HG03442 (cell line): ENCODE measurements at regions not wholly inside any gene's neighbourhood (a gene's known extent, or its start where the extent isn't known, plus 50 kb on each side); places are given as distances from the start of the nearest gene placed in this dataset.

ENCODE experiments used
- ATAC-seq: cut with Tn5 transposase; IDR thresholded peaks from one replicate; pipeline ENCODE4 v1.9.1; 2021; ENCODE audit warnings: mild to moderate bottlenecking, moderate library complexity; ENCODE audit not compliant: unreplicated experiment

DNA sequence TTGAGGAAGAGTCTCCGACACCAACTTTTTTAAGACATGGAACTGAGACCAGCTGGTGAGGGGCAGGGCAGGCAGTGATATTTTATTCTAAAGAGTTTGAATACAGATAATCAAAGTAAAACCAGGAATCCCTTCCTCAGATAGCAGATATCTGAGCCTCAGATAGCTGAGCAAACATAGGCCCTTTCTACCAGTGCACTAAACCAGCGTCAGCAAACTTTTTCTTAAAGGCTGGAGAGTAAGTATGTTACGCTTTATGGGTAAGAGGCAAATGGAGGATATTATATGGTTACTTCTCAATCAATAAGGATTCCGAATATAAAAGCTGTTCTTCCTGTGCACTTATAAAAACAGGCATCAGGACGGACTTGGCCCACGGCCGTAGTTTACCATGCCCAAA, 73.9 kb downstream of the WNT5A start:
- ATAC-seq: no peak

DNA sequence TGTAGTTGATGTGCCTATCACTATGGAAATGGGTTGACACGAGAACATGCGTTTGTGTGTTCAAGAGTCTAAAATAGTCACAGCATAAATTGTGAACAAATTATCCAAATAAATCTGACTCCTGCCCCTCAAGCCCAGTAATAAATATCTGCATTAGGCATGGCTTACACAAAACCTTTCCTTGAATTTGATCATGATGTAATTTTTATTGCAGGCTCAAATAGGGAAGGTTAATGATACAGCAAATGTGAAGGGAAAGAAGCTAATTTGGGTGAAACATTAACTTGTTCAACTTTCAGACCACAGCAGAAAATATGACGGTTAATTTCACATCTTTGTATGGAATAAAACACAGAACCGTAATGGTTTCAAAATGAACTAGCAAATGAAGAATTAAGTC, 74.6 kb downstream of the WNT5A start:
- no peak for ATAC-seq

DNA sequence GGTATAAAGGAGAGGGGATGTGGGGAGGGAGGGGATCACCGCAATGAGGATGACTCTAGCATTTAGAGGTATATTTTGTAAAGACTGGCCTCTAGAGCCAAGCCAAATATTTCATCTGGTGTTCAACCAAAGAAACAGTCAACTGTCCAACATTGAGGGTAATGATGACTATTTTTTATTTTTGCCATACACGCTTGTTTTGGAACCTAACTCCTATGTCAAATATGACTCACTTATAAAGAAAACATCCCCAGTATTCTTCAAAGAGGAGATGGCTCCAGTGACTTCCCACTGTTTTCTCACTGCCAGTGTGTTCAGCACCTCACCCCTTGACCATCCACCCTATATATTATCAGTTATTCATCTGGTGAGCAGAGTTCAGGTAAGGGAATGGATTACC, 77.3 kb downstream of the WNT5A start:
- ATAC-seq: no peak

DNA sequence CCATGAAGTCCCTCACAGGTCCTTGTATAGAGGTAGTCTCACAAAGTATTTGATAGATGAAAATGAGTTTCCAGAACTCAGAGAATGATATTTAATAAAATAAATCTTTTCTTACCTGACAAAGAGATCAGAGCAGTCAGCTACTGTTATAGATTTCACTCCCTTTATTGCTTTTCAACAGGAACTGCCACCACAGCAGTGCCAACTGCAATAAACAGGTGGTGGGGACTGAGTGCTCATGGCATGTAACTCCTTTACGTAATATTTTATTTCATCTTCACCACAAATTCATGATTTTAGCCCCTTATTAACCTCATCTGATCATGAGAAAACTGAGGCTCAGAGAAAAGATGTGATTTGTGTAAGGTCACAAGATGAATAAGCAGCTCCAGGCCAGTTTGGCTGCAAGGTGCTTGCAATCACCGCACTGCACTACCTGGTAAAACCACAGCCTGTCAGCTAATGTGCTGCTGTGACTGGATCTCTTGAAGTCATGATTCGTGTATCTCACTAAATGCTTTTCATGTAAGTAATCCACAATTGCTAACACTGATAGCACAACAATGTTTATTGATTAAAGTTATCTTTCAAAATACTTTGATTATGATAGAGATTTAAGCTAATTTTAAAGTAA, 78.8 kb downstream of the WNT5A start:
- ATAC-seq: no peak

DNA sequence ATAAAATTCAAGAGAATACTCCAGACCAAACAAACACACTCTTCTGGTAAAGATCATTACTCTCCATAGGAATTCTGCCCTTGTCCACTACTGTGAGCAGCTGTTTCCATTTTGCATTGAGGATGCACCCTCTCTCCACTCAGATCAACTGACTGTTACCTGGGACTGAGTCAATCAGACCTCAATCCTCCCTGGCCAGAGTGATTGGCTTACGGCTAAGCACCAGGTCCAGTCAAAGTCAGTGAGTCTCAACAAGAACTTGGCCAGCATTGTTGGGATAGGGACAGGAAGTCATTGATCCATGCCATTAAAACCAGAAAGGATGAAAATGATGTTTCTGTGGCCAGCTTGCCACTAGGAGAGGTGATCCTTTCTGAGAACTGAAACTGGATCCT, 79.7 kb downstream of the WNT5A start:
- ATAC-seq: no peak

DNA sequence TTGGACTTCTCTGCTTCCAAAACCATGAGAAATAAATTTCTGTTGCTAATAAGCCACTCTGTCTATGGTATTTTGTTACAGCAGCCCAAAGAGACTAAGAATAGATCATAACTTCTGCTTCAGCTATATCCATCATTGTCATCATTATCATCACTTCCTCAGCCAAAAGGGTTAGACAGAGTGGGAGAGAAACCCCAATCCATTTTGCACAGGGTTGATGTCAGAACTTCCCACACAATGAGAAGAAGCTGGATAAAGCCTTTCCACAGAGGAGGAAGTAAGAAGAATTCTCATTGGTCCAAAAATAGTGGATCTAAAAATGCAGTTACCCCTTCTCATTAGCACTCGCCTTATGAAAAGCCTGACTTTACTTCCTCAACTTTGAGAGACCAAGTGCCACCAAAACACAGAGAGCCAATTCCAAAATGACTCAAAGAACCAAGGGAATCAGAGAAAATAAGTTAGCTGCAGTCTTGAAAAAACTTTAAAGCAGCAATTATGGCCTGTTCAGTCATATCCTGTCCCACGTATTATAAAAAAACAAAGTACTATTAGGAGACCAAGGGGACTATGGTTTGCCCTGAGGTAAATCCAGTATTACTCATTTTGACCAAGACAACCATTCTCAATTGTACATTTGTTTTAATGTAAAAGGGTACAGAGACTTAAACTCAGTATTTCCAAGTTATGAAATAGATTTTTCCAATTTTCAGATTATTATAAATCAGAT, 80.2 kb downstream of the WNT5A start:
- ATAC-seq: no peak

DNA sequence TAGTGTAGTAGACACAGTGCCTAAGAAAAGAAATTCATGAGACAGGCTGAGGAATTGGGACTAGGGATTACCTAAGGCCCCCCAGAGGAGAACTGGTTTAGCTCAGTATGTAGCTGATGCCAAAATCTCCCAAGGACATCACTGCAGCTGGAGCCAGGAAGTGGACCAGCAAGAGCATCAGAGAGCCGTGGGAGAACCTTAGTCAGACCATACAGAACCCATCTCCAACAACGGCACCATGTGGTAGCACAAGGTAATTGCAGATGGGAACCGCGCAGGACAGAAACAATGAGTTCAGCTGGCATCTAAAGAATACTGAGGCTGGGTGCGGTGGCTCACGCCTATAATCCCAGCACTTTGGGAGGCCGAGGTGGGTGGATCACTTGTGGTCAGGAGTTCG, 81.7 kb downstream of the WNT5A start:
- ATAC-seq: no peak

DNA sequence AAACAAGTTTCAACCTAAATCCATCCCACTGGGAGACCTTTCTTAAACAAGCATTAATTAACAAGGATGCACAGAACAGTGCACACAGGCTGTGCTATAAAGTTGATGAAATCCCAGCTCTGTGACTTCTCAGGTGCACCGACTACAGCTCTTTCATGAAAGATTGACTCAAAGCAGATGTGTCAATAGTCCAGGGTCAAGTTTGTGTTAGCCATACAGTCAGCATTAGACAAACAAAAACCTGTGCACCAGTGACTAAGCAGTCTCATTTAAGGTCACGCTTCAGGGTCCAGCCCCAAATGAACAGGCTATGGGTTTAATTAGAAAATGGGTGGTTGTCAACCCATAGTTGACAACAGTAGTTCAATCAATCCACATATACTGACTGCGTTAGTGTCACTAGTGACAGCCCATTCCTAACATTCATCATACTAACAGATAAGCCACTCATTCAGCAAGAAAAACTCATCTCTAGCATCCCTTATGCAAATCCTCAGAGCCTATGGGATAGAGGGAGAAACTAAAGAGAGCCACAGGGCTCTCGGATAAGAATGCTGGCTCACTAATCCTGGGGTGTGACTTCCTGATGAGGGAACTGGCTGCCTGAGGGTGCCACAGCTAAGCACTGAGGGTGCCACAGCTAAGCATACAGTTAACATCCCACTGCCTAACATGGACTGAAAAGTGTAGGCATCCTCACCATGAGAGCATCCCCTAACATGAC, 84.1 kb downstream of the WNT5A start:
- no peak for ATAC-seq

DNA sequence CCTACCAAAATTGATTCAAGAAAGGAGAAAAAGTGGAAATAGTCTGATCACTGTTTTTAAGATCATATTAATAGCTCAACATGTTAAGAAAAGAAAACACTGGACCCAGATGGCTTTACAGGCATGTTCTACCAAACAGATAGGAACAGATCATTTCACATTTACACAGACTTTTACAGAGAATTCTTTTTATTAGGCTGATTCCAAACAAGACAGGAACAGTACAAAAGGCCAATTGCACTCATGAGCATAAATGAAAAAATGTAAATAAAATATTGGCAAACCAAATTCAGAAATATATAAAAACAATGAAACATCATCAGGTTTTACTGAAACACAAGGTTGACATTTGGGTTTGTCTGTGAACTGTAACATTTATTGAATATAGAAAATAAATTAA, 106.5 kb downstream of the WNT5A start:
- no peak for ATAC-seq

DNA sequence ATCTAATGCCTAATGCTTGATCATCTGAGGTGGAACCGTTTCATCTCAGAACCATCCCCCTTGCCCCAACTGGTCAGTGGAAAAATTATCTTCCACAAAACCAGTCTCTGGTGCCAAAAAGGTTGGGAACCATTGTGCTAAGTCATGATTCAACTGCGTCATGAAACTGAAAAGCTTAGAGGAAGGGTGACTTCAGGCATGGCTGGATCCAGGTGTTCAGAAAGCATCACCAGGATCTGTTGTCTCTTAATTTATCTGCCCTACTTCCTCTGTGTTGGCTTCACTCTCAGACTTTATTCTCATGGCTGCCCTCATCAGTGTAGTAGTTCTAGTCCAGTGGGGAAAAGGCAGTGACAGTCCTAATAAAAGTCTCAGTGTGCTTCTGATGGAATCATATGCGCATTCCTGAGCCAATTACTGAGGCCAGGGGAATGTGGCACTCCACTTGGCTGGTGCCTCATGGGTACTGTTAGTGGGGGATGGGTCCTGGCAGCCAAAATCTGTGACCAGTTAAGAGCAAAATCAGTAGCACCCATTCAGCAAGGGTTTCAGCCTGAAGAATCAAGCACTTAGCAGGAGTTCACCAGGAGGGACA, 110.3 kb downstream of the WNT5A start:
- ATAC-seq: no peak

DNA sequence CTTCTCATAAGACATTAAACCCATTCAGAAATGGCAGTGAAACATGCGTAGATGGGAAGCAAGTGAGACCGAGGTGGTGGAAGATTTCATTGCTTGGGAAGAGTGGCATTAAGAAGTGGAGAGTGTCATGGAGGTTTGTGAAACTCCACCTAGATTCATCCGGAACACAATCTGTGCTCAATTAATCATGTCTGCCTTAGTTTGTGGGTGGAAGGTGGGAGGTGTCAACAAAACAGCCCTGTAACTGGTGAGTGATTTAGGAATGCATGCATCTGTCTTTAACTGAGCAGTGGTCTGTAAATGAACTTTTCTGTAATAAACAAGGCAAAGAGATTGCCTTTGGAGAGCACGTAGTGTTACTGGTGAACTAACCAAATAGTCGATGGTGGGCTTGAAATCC, 113.7 kb downstream of the WNT5A start:
- no peak for ATAC-seq

DNA sequence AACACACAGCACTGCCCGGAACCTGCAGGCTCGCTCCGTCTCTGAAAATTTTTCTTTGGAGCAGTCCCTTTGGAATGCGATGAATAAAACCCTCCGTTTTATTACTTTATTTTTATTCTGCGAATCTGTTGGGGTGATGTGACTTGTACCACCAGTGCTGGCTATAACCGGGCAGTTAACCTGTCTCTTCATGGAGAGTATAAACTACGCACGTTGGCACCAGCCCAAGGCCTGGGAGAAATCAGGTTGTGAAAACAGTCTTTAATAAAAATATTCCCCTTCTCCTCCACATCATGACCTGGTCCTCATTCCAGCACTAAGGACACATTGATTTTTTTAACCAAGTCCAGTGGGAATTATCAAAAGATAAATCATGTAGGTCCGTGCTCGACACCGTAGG, 116.8 kb downstream of the WNT5A start:
- no peak for ATAC-seq

DNA sequence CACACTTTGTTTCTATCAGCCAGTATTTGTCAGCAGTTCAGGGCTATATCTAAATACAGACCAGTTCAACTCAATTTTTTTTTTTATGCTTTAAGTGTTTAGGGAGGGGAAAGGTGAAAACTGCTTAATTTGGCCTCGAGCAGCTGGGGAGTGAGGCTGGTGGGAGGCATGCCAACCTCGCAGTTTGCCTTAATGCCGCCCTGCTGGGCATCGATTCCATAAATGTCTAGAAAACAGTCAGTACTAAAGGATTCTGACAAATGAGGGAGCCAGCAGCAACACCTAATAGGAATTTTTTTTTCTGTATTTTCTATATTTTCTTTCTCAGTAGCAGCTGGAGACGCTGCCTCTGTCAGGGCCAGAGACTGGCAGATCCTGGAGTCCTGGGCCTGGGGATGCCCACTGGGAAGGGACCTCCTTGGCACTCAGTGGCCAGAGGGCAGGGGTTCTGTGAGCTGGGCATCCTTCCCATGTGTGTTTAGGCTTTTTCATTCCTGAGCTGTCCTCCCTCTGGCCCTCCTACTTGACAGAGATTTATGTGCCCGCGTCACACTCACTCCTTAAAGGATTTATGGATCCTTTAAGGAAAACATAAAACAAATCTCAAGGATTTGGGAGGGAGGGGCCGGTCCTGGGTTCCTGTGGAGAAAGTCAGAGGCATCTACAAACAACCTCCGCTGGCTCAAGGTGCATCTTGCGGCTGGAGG, 117.8 kb downstream of the WNT5A start:
- ATAC-seq: no peak

DNA sequence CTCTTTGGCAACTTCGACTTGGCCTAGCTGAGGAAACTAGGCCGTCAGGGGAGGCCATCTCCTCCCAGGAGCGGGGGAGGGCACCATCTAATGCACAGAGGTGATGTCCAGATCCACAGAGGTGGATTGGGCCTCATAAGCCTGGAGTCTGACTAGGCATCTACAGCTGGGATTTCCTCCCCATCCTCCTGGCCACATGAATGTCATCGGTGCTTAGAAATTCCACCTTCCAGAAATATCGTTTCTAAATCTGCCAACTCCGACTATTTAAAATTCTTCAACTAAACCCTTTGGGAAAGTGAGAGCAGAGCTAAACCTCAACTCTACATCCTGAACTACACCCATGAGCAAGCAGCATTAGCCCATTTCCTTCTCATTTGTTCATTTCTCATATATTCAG, 118.7 kb downstream of the WNT5A start:
- ATAC-seq: no peak

DNA sequence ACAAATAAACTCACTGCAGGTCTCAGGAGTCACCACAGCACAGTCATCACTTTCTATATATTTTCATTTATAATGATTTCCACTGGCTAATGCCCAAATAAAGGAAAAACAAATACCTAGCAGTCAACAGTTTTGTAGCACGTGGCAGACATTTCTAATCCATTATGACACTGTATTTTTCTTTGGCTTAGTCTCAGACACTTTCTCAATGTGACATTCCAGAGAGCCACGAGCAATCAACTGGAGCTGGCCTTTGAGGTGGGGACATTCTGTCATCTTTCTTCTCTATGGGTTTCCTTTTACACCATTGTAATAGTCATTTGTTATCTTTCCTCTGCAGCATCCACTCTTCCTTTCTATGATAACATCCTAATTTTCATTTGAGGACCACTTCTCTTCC, 119.7 kb downstream of the WNT5A start:
- ATAC-seq: no peak

DNA sequence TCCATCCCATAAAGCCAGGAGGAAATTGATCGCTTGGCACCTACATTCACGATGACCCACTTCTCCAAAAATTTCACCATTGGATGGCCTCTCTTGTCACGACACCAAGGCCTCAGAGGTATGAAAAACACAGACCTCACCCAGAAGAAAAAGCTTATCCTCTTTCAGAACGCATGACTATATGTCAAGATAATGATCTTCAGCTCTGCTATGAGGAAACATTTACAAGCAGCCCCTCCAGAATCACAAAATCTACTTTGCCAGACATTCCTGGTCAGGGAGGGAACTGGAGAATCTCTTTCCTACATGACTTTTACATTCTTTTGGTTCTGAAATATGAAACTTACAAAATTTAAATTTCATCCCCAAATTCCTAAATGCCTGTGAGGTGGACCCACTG, 122.7 kb downstream of the WNT5A start:
- ATAC-seq: no peak

DNA sequence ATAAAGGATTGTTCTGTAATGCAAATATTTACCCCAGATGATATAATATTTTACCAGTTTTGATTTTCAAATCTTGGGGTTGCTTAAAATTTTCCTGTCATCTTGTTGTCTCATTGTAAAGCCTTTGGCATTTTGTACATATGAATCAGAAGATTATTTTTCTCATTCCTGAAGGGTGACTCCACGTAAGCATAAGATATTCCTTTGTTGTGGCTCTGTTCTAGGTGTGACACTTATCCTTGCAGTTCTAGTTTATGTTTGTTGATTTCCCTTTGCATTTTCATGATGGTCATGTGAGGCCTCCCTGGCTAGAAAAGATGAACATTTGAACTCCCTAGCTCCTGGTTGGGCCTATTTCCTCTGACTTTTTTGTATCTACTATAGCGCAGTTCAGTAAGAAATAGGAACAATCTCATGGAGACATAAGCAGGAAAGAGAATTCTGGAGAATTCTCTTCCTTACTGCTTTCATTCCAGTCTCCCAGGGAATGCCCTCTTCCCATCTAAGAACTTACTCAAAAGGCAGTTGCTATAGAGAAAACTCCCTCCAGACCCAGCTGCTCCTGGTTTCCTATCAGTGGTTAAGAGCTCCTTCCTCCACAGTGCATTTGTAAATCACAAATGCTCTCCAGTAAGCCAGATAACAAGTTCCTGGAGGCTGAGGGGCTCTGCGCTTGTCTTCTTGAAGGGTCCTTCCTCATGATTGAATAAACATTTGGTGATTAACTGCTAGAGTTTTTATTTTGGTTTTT, 124.7 kb downstream of the WNT5A start:
- ATAC-seq: no peak

DNA sequence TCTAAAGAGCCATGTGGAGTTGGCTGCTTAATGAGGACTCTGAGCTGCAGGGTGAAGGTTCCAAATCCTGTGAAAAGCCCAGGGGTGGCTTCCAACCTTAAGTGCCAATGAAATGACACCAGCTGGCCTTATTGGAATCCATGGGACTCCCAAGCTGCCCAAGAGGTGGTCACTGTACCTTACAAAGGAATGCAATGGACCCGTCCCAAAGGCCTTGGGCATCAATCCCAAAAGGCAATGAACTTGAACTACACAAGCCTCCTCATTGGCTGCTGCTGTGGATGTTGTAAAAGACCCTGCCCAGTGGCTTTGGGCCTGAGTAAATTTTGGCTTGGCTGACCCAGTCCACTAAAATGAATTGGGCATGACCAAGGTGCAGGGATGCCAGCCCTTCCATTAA, 129.3 kb downstream of the WNT5A start:
- ATAC-seq: no peak

DNA sequence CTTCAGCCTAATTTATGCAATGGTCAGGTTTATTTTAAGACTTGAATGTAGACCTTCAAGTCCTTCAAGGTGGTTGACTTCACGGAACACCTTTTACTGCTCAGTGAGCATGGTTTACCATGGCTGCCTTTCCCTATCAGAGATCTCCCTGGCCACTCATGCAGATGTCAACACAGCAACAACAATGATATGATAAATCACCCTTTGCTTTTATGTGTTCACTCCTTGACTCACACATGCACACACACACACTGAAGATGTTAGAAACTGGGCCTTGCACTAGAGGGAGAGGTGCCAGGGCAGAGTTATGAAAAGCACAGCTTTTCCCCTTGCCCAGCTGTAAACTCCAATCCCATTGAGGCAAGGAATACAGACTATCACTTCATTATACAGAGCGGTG, 134.4 kb downstream of the WNT5A start:
- ATAC-seq: no peak

DNA sequence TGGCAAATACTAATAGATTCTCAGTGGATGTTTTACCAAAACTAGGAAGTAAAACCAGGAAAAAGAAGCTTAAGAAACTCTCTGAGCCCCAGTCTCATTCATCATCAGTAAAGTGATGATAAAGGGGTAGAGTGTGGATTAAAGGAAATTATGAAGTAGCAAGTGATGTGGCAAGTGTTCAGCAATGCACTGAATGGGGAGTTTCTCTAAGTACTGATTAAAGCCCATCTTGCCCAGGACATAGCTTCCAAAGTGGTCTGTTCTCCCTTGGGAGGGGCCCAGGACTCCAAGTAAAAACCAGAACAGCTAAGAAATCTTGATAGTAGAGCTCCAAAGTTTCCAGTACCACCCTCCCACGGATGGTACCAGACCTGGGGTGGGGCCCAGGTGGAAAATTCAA, 137.3 kb downstream of the WNT5A start:
- ATAC-seq: no peak
